ENCODE measurements at regions not wholly inside any gene's neighbourhood (a gene's known extent, or its start where the extent isn't known, plus 50 kb on each side); places are given as distances from the start of the nearest gene placed in this dataset.

DNA sequence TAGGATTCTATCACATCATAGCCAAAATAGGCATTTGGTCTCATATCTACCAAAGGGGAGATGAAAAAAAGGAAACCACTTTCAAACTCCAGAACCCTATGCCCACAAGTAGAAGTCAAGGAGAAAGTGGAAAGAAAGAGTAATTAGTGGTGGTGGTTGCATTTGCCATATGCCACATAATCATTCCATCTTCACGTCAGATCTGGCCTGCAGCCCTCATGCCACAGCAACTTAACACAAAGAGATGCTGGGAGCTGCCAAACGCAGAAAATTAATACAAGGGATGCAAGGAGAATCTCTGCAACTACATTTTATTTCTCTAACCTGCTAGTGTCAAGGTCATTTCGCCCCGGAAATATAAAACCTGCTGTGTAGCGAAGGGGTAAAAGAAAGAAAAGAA lies 148.6 kb upstream of the FOXN3 start:
- Histone ChIP-seq H3K4me1 (ENCODE audit: control insufficient read depth in 2 of 2, insufficient read depth in 2 of 2, low read length in 2 of 2) (peaks cover 0 to 5% of the 10 kb centered on the region in 2 donors), H3K27me3 (ENCODE audit: control insufficient read depth in 2 of 2, insufficient read depth in 2 of 2, low read length in 2 of 2) (no peaks in the 10 kb centered on the region), H3K4me3 (ENCODE audit: low read length) (no peak overlapping the region), H3K9me3 (ENCODE audit: control insufficient read depth in 2 of 3, low read length in 3 of 3) (no peaks in the 10 kb centered on the region), H3K27ac (ENCODE audit: low read depth, low read length) (no peak overlapping the region), H3K36me3 (ENCODE audit: control insufficient read depth in 2 of 3, insufficient read depth in 3 of 3, low read length in 3 of 3) (no peaks in the 10 kb centered on the region)
- Mint-ChIP-seq H3K27me3 (no peaks in the 10 kb centered on the region), H3K9me3 (peaks cover 0 to 4% (median 0%) of the 10 kb centered on the region in 11 donors), H3K36me3 (peaks cover 8 to 51% (median 30%) of the 10 kb centered on the region in 5 donors), H3K27ac (peak overlapping the region in 8 of 9 donors; percentile 1 to 57 (median 42)), H3K4me1 (peaks cover 28 to 90% (median 69%) of the 10 kb centered on the region in 7 donors), H3K4me3 (no peak overlapping the region)
- ATAC-seq (no peak), DNase-seq (no peak)
- ChIA-PET POLR2A (interaction anchor here (0.6 kb wide), 1 partner anchor 95 kb away, joined by 4 read pairs; no protein-coding TSS in a partner anchor), CTCF (no interaction called here)
- intact Hi-C loops (cut with micrococcal nuclease), result no loop called here

DNA sequence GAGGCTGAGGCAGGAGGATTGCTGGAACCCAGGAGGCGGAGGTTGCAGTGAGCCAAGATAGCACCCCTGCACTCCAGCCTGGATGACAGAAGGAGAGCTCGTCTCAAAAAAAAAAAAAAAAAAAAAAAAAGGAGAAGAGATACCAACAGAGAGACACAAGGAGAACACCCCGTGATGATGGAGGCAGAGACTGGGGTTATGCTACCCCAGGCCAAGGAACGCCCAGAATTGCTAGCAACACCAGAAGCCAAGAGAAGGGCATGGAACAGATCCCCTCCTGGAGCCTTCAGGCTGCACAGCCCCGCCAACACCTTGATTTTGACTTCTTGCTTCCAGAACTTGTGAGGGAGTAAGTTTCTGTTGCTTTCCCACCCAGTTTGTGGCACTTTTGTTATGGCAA lies 148.0 kb upstream of the FOXN3 start:
- Histone ChIP-seq H3K4me3 (ENCODE audit: low read length) (no peak overlapping the region), H3K36me3 (ENCODE audit: control insufficient read depth in 2 of 3, insufficient read depth in 3 of 3, low read length in 3 of 3) (no peaks in the 10 kb centered on the region), H3K27me3 (ENCODE audit: control insufficient read depth in 2 of 2, insufficient read depth in 2 of 2, low read length in 2 of 2) (no peaks in the 10 kb centered on the region), H3K9me3 (ENCODE audit: control insufficient read depth in 2 of 3, low read length in 3 of 3) (no peaks in the 10 kb centered on the region), H3K4me1 (ENCODE audit: control insufficient read depth in 2 of 2, insufficient read depth in 2 of 2, low read length in 2 of 2) (no peaks in the 10 kb centered on the region), H3K27ac (ENCODE audit: low read depth, low read length) (no peak overlapping the region)
- ATAC-seq, result no peak
- peak overlapping the region in 7 of 9 donors; percentile 25 to 72 (median 43) for H3K27ac Mint-ChIP-seq
- no peak for DNase-seq
- H3K27me3 Mint-ChIP-seq, result no peaks in the 10 kb centered on the region
- H3K4me3 Mint-ChIP-seq, result no peak overlapping the region
- peaks cover 26 to 90% (median 70%) of the 10 kb centered on the region in 7 donors for H3K4me1 Mint-ChIP-seq
- POLR2A ChIA-PET, result no interaction called here
- H3K9me3 Mint-ChIP-seq, result peaks cover 0 to 4% (median 0%) of the 10 kb centered on the region in 11 donors
- H3K36me3 Mint-ChIP-seq, result peaks cover 10 to 57% (median 37%) of the 10 kb centered on the region in 5 donors
- intact Hi-C loops (cut with micrococcal nuclease), result no loop called here
- CTCF ChIA-PET, result no interaction called here

DNA sequence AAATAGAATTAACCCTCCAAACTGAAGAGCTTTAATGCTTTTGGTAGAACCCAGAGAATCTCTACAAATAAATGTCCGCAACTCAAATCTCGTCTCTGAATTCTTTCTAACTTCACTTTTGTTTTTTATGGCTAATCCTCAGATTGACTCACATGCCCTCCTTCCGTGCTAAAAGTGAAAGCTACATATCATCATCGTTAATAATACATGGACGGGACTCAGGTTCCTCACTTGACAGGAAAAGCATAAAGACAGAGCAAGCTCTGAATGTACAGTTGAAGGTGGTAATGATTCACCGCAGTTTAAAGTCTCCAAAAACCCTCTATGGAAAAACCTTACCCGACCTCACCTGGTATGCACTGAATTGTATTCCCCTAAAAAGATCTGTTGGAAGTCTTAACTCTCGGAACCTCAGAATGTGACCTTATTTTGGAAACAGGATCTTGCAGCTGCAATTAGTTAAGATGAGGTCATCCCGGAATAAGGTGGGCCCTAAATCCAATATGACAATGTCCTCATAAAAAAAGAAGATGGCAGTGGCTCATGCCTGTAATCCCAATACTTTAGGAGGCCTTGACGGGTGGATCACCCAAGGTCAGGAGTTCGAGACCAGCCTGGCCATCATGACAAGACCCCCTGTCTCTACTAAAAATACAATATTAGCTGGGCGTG lies 147.4 kb upstream of the FOXN3 start:
- Mint-ChIP-seq H3K9me3 (peaks cover 0 to 4% (median 0%) of the 10 kb centered on the region in 11 donors), H3K36me3 (peaks cover 14 to 59% (median 38%) of the 10 kb centered on the region in 5 donors), H3K4me1 (peaks cover 22 to 90% (median 70%) of the 10 kb centered on the region in 7 donors), H3K27ac (peak overlapping the region in 6 of 9 donors; percentile 2 to 72 (median 23)), H3K4me3 (peak overlapping the region in 1 of 10 donors; percentile 7), H3K27me3 (no peaks in the 10 kb centered on the region)
- H3K4me1 ChIP-seq (ENCODE audit: control insufficient read depth in 2 of 2, insufficient read depth in 2 of 2, low read length in 2 of 2), result no peaks in the 10 kb centered on the region
- no peak overlapping the region for H3K4me3 ChIP-seq (ENCODE audit: low read length)
- no peaks in the 10 kb centered on the region for H3K36me3 ChIP-seq (ENCODE audit: control insufficient read depth in 2 of 3, insufficient read depth in 3 of 3, low read length in 3 of 3)
- ATAC-seq, result peak; percentile 54
- ChIA-PET CTCF (interaction anchor here (1.0 kb wide), 1 partner anchor 176 kb away, joined by 3 read pairs; no protein-coding TSS in a partner anchor), POLR2A (interaction anchor here (0.6 kb wide), 1 partner anchor 90 kb away, joined by 3 read pairs; no protein-coding TSS in a partner anchor)
- intact Hi-C loops (cut with micrococcal nuclease), result no loop called here
- DNase-seq, result no peak
- H3K27me3 ChIP-seq (ENCODE audit: control insufficient read depth in 2 of 2, insufficient read depth in 2 of 2, low read length in 2 of 2), result no peaks in the 10 kb centered on the region
- H3K9me3 ChIP-seq (ENCODE audit: control insufficient read depth in 2 of 3, low read length in 3 of 3), result no peaks in the 10 kb centered on the region
- H3K27ac ChIP-seq (ENCODE audit: low read depth, low read length), result no peak overlapping the region

DNA sequence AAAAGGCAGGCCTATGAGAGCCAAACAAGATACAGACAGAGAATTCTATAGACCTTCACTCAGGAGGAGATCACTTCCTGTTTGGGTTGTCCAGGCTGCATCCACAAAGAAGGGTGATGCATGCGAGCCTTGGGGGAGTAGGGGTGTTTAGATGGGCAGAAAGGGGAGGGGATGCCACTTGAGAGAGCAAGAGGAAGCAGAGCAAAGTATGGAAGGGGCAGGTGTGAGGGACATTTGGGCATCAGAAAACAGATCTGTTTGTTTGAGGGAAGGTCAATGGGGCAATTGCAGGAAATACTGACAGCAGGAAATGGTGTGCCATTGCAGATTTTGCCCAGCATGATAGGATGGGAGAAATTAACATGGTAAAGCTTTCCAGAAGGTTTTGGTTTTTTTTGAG lies 146.4 kb upstream of the FOXN3 start:
- H3K4me1 ChIP-seq (ENCODE audit: control insufficient read depth in 2 of 2, insufficient read depth in 2 of 2, low read length in 2 of 2), result no peaks in the 10 kb centered on the region
- peaks cover 0 to 4% (median 0%) of the 10 kb centered on the region in 11 donors for H3K9me3 Mint-ChIP-seq
- H3K36me3 Mint-ChIP-seq, result peaks cover 14 to 62% (median 38%) of the 10 kb centered on the region in 5 donors
- no peaks in the 10 kb centered on the region for H3K27me3 Mint-ChIP-seq
- peaks cover 0 to 8% (median 0%) of the 10 kb centered on the region in 3 experiments for H3K36me3 ChIP-seq (ENCODE audit: control insufficient read depth in 2 of 3, insufficient read depth in 3 of 3, low read length in 3 of 3)
- no peak overlapping the region for H3K4me3 Mint-ChIP-seq
- DNase-seq (no peak), ATAC-seq (no peak)
- no peaks in the 10 kb centered on the region for H3K27me3 ChIP-seq (ENCODE audit: control insufficient read depth in 2 of 2, insufficient read depth in 2 of 2, low read length in 2 of 2)
- peaks cover 20 to 87% (median 64%) of the 10 kb centered on the region in 7 donors for H3K4me1 Mint-ChIP-seq
- intact Hi-C loops (cut with micrococcal nuclease), result no loop called here
- H3K27ac ChIP-seq (ENCODE audit: low read depth, low read length), result no peak overlapping the region
- ChIA-PET POLR2A (interaction anchor here (0.6 kb wide), 1 partner anchor 820 kb away, joined by 4 read pairs; no protein-coding TSS in a partner anchor), CTCF (interaction anchor here (1.0 kb wide), 1 partner anchor 177 kb away, joined by 3 read pairs; no protein-coding TSS in a partner anchor)
- H3K9me3 ChIP-seq (ENCODE audit: control insufficient read depth in 2 of 3, low read length in 3 of 3), result no peaks in the 10 kb centered on the region
- peak overlapping the region in 8 of 9 donors; percentile 3 to 73 (median 32) for H3K27ac Mint-ChIP-seq
- H3K4me3 ChIP-seq (ENCODE audit: low read length), result no peak overlapping the region

DNA sequence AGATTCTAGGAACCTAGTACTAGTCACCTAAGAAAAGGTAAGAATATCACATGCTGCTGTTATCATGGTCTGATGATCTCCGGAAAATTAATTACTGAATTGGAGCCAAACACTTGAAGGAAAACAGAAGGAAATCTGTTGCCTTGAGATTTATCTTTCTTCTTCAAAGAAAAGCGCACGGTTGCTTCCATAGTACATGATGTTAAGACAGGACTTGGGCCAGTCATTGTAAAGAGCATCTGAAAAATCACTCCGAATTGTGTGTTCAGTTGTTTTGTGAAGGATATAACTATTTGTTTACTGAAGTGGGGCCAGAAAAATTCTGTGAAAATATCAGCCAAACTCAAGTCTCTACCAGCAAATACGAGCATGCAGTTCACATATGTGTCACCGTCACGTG lies 134.9 kb upstream of the FOXN3 start:
- peak overlapping the region; percentile 7 for H3K27ac ChIP-seq (ENCODE audit: low read depth, low read length)
- intact Hi-C loops (cut with micrococcal nuclease), result loop anchor here in 1 of 2 donors (5.0 kb wide), 1 partner anchor 65 kb away; no protein-coding TSS in a partner anchor
- no peaks in the 10 kb centered on the region for H3K27me3 ChIP-seq (ENCODE audit: control insufficient read depth in 2 of 2, insufficient read depth in 2 of 2, low read length in 2 of 2)
- ATAC-seq (no peak), DNase-seq (no peak)
- Mint-ChIP-seq H3K4me1 (peaks cover 36 to 81% (median 77%) of the 10 kb centered on the region in 7 donors), H3K9me3 (peaks cover 0 to 2% (median 0%) of the 10 kb centered on the region in 11 donors), H3K4me3 (peak overlapping the region in 4 of 10 donors; percentile 1 to 42 (median 26)), H3K27ac (peak overlapping the region in 5 of 9 donors; percentile 43 to 66 (median 57)), H3K27me3 (no peaks in the 10 kb centered on the region), H3K36me3 (peaks cover 4 to 44% (median 9%) of the 10 kb centered on the region in 5 donors)
- CTCF ChIA-PET, result no interaction called here
- POLR2A ChIA-PET, result interaction anchor here (1.2 kb wide), 1 partner anchor 10 kb away, joined by 3 read pairs; no protein-coding TSS in a partner anchor
- peaks cover 0 to 6% (median 0%) of the 10 kb centered on the region in 3 experiments for H3K36me3 ChIP-seq (ENCODE audit: control insufficient read depth in 2 of 3, insufficient read depth in 3 of 3, low read length in 3 of 3)
- peaks cover 0 to 23% of the 10 kb centered on the region in 2 donors for H3K4me1 ChIP-seq (ENCODE audit: control insufficient read depth in 2 of 2, insufficient read depth in 2 of 2, low read length in 2 of 2)
- H3K4me3 ChIP-seq (ENCODE audit: low read length), result no peak overlapping the region
- no peaks in the 10 kb centered on the region for H3K9me3 ChIP-seq (ENCODE audit: control insufficient read depth in 2 of 3, low read length in 3 of 3)

DNA sequence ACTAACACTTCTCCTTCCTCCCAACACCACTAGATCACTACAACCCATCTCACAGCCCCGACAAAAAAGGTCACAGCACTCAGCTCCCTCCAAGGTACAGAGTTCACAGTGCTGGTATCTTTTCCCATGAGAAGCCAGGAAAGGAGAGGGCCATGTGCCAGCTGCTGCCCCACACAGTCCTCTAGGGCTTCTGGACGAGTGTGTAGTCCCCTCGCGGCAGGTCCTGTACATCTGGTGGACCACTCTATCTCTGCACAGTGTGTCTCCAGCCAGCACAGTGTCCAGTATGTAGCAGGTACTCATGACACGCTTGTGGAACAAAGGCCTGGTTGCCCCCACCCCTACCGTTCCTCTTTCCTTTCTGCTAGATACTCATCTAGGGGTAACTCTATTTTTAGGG lies 134.4 kb upstream of the FOXN3 start:
- intact Hi-C loops (cut with micrococcal nuclease), result loop anchor here in 1 of 2 donors (5.0 kb wide), 1 partner anchor 66 kb away; no protein-coding TSS in a partner anchor
- Histone ChIP-seq H3K36me3 (ENCODE audit: control insufficient read depth in 2 of 3, insufficient read depth in 3 of 3, low read length in 3 of 3) (peaks cover 0 to 6% (median 0%) of the 10 kb centered on the region in 3 experiments), H3K4me3 (ENCODE audit: low read length) (no peak overlapping the region), H3K27ac (ENCODE audit: low read depth, low read length) (peak overlapping the region; percentile 7), H3K27me3 (ENCODE audit: control insufficient read depth in 2 of 2, insufficient read depth in 2 of 2, low read length in 2 of 2) (no peaks in the 10 kb centered on the region), H3K4me1 (ENCODE audit: control insufficient read depth in 2 of 2, insufficient read depth in 2 of 2, low read length in 2 of 2) (peaks cover 0 to 19% of the 10 kb centered on the region in 2 donors), H3K9me3 (ENCODE audit: control insufficient read depth in 2 of 3, low read length in 3 of 3) (no peaks in the 10 kb centered on the region)
- Mint-ChIP-seq H3K9me3 (peaks cover 0 to 2% (median 0%) of the 10 kb centered on the region in 11 donors), H3K4me3 (peak overlapping the region in 9 of 10 donors; percentile 1 to 42 (median 22)), H3K4me1 (peaks cover 36 to 80% (median 72%) of the 10 kb centered on the region in 7 donors), H3K27ac (peak overlapping the region; percentile 7 to 86 (median 57)), H3K36me3 (peaks cover 4 to 44% (median 4%) of the 10 kb centered on the region in 5 donors), H3K27me3 (no peaks in the 10 kb centered on the region)
- DNase-seq, result no peak
- ChIA-PET CTCF (no interaction called here), POLR2A (interaction anchor here (0.6 to 1.2 kb wide), 2 partner anchors 9 to 170 kb away, joined by 3 read pairs; no protein-coding TSS in a partner anchor)
- no peak for ATAC-seq

Data from naive thymus-derived CD4-positive, alpha-beta T cell (primary cell).